PC-3 (cell line): ENCODE measurements at regions not wholly inside any gene's neighbourhood (a gene's known extent, or its start where the extent isn't known, plus 50 kb on each side); places are given as distances from the start of the nearest gene placed in this dataset.

ENCODE experiments used
- CTCF ChIP-seq: fragments of 300-600 bp; sonication (generic); conservative IDR thresholded peaks from 2 replicates; pipeline ENCODE4 v1.5.1; 2017; ENCODE audit warnings: antibody characterized with exemption, low read depth, mild to moderate bottlenecking, low read length
- EZH2 ChIP-seq: fragments of 300-600 bp; sonication (generic); IDR thresholded peaks from one replicate; pipeline ENCODE4 v1.6.1; 2017; ENCODE audit warnings: antibody characterized with exemption, mild to moderate bottlenecking, low read length; ENCODE audit not compliant: unreplicated experiment
- EZH2phosphoT487 ChIP-seq: fragments of 300-600 bp; sonication (generic); IDR thresholded peaks from 2 replicates; pipeline ENCODE4 v1.6.1; 2018; ENCODE audit warnings: mild to moderate bottlenecking, antibody characterized with exemption, low read length, borderline replicate concordance

- no peak for TF ChIP-seq CTCF
- TF ChIP-seq EZH2phosphoT487: no peak
- TF ChIP-seq EZH2: no peak
These were observed 91.8 kb upstream of the ST6GAL2 start for GRCh38 chr2:106977717-106978116.
